Activated CD4-positive, alpha-beta memory T cell treated with anti-CD3 and anti-CD28 coated beads for 36 hours (primary cell): ENCODE measurements at regions not wholly inside any gene's neighbourhood (a gene's known extent, or its start where the extent isn't known, plus 50 kb on each side); places are given as distances from the start of the nearest gene placed in this dataset.

Source experiments
- CTCF ChIA-PET: fragments of 350-600 bp; sonication (Branson Sonifier 250); formaldehyde crosslinking; loops from one replicate; lab custom pipeline; 2021; ENCODE audit warnings: antibody characterized with exemption, inconsistent platforms; lab: Charles Lee
- POLR2A ChIA-PET: fragments of 350-600 bp; sonication (Branson Sonifier 250); formaldehyde crosslinking; loops from one replicate; lab custom pipeline; 2021; ENCODE audit warnings: antibody characterized with exemption; lab: Charles Lee
- DNase-seq: peaks from one replicate; pipeline ENCODE4 v3.0.0-alpha.2; 2020
- H3K27ac Mint-ChIP-seq: one replicate; pipeline ENCODE4 v1.8.0; 2021; ENCODE audit warnings: mixed read lengths
- H3K27me3 Mint-ChIP-seq: one replicate; pipeline ENCODE4 v1.8.0; 2021; ENCODE audit warnings: mixed read lengths
- H3K36me3 Mint-ChIP-seq: one replicate; pipeline ENCODE4 v1.8.0; 2021; ENCODE audit warnings: mixed read lengths
- H3K4me1 Mint-ChIP-seq: one replicate; pipeline ENCODE4 v1.8.0; 2021; ENCODE audit warnings: low read depth, mixed read lengths
- H3K4me3 Mint-ChIP-seq: one replicate; pipeline ENCODE4 v1.8.0; 2021; ENCODE audit warnings: mild to moderate bottlenecking, mixed read lengths
- H3K9me3 Mint-ChIP-seq: one replicate; pipeline ENCODE4 v1.8.0; 2021; ENCODE audit warnings: mixed read lengths
- intact Hi-C: fragments of 100-400 bp; cut with micrococcal nuclease; formaldehyde crosslinking; loops from one replicate; pipeline ENCODE4 v1.15.1; 2023

- CTCF ChIA-PET: no interaction called here
- no peaks in the 10 kb centered on the region for H3K27me3 Mint-ChIP-seq
- intact Hi-C loops: no loop called here
Observed at GRCh38 chr1:222916100-222916499, 101.3 kb downstream of the DISP1 start.

GRCh38 chr1:222918801-222919477, 104.1 kb downstream of the DISP1 start:
- Mint-ChIP-seq H3K36me3 (peaks cover 9% of the 10 kb centered on the region), H3K27me3 (no peaks in the 10 kb centered on the region), H3K4me1 (no peaks in the 10 kb centered on the region), H3K27ac (no peak overlapping the region), H3K9me3 (peaks cover 22% of the 10 kb centered on the region), H3K4me3 (no peak overlapping the region)
- intact Hi-C loops: no loop called here
- ChIA-PET POLR2A (no interaction called here), CTCF (no interaction called here)
- DNase-seq: no peak

More at GRCh38 chr1:222916100-222916499, 101.3 kb downstream of the DISP1 start:
- POLR2A ChIA-PET: no interaction called here
- Mint-ChIP-seq H3K9me3 (peaks cover 22% of the 10 kb centered on the region), H3K36me3 (peaks cover 9% of the 10 kb centered on the region), H3K27ac (no peak overlapping the region), H3K4me3 (no peak overlapping the region), H3K4me1 (no peaks in the 10 kb centered on the region)
- DNase-seq: no peak

GRCh38 chr1:222919478-222919865, 104.6 kb downstream of the DISP1 start:
- Mint-ChIP-seq H3K4me3 (no peak overlapping the region), H3K36me3 (peaks cover 9% of the 10 kb centered on the region), H3K9me3 (peaks cover 22% of the 10 kb centered on the region), H3K27ac (no peak overlapping the region), H3K4me1 (no peaks in the 10 kb centered on the region), H3K27me3 (no peaks in the 10 kb centered on the region)
- ChIA-PET POLR2A (no interaction called here), CTCF (no interaction called here)
- intact Hi-C loops: no loop called here
- DNase-seq: no peak

GRCh38 chr1:222920169-222920568, 105.3 kb downstream of the DISP1 start:
- no peak for DNase-seq
- intact Hi-C loops: no loop called here
- POLR2A ChIA-PET: no interaction called here
- Mint-ChIP-seq H3K36me3 (peaks cover 9% of the 10 kb centered on the region), H3K4me1 (no peaks in the 10 kb centered on the region), H3K27me3 (no peaks in the 10 kb centered on the region), H3K4me3 (no peak overlapping the region), H3K27ac (no peak overlapping the region), H3K9me3 (peaks cover 22% of the 10 kb centered on the region)
- CTCF ChIA-PET: no interaction called here

- Mint-ChIP-seq H3K4me3 (no peak overlapping the region), H3K9me3 (peaks cover 12% of the 10 kb centered on the region), H3K36me3 (peaks cover 8% of the 10 kb centered on the region), H3K4me1 (no peaks in the 10 kb centered on the region), H3K27me3 (no peaks in the 10 kb centered on the region), H3K27ac (no peak overlapping the region)
- ChIA-PET POLR2A (no interaction called here), CTCF (interaction anchor here (0.7 kb wide), 1 partner anchor 154 kb away, joined by 4 read pairs; no protein-coding TSS in a partner anchor)
- no peak for DNase-seq
- intact Hi-C loops: no loop called here
Observed at GRCh38 chr1:222921945-222922344, 107.1 kb downstream of the DISP1 start.

DNA sequence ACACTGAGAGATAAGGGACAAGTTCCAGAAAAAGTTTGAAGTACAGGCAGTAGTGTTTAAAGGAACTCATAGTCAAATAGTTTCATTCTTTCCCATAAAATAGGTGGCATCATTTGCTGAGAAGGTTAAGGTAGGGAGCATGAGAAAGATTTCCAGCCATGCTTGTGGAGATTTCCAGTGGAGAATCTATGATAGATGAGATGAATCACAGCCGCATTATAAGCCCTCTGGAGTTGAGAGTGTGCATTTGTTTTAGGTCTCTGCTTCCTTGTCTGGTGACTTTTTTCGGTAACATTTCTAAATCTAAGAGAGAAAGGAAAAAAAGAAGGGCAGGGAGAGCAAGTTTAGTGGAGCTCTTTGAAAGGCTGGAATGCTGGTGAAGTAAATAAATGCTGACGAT, 108.7 kb downstream of the DISP1 start:
- no peak for DNase-seq
- Mint-ChIP-seq H3K27me3 (no peaks in the 10 kb centered on the region), H3K9me3 (no peaks in the 10 kb centered on the region), H3K27ac (no peak overlapping the region), H3K36me3 (no peaks in the 10 kb centered on the region), H3K4me3 (no peak overlapping the region), H3K4me1 (no peaks in the 10 kb centered on the region)
- intact Hi-C loops: no loop called here
- CTCF ChIA-PET: no interaction called here
- POLR2A ChIA-PET: no interaction called here

DNA sequence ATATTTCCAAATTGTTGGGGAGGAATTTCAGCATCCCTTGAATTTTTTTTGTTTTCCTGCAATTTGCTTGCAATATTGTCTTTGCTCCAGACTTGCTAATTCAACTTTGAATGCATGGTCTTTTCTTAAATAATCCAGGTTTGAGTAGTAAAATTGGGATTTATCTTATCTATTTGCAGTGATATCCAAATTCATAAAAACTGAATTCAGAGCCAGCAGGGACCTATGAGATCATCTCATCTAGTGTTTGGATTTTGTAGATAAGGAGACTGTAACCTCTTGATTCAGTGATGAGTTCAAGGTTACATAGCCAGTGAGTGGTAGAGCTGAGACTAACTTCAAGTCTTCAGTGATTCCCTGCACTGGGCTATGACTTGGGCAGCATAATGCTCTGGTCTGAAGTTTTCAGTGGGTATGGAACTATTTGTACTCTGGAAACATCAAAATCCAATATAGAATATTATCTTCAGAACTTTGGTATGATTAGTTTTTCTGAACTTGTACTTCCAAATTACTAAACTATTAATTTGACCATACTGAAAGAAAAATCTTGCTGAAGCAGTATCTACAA, 109.4 kb downstream of the DISP1 start:
- Mint-ChIP-seq H3K27ac (no peak overlapping the region), H3K27me3 (no peaks in the 10 kb centered on the region)
- no peak for DNase-seq

DNA sequence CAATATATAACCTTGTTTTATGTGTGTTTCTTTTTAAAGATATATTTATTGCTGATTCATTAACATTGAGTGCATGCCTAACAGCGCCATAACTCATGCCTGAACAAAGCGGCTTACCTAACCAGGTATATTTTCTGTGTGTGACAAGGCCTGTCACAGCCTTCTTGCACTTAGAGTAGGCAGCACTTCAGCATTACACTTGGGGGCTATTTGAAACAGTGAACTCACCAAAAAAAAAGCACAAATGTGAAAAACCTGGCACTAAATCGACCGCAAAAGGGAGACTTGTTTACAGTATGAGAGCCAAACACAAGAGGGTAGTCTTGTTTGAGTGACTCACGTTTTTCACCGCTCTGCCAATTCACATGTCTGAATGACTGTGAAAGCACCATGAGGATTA, 111.7 kb downstream of the DISP1 start:
- Mint-ChIP-seq H3K36me3 (no peaks in the 10 kb centered on the region), H3K4me3 (no peak overlapping the region), H3K27me3 (no peaks in the 10 kb centered on the region), H3K9me3 (no peaks in the 10 kb centered on the region), H3K27ac (no peak overlapping the region), H3K4me1 (no peaks in the 10 kb centered on the region)
- ChIA-PET CTCF (no interaction called here), POLR2A (no interaction called here)
- no peak for DNase-seq
- intact Hi-C loops: no loop called here

More for the DNA sequence above, 109.4 kb downstream of the DISP1 start:
- ChIA-PET POLR2A (no interaction called here), CTCF (no interaction called here)
- H3K36me3 Mint-ChIP-seq: no peaks in the 10 kb centered on the region
- H3K9me3 Mint-ChIP-seq: no peaks in the 10 kb centered on the region
- intact Hi-C loops: no loop called here
- H3K4me3 Mint-ChIP-seq: no peak overlapping the region
- H3K4me1 Mint-ChIP-seq: no peaks in the 10 kb centered on the region

GRCh38 chr1:222927031-222927430, 112.2 kb downstream of the DISP1 start:
- ChIA-PET CTCF (no interaction called here), POLR2A (no interaction called here)
- intact Hi-C loops: no loop called here
- Mint-ChIP-seq H3K4me1 (no peaks in the 10 kb centered on the region), H3K9me3 (no peaks in the 10 kb centered on the region), H3K36me3 (no peaks in the 10 kb centered on the region), H3K27me3 (no peaks in the 10 kb centered on the region), H3K4me3 (no peak overlapping the region), H3K27ac (no peak overlapping the region)
- DNase-seq: no peak

DNA sequence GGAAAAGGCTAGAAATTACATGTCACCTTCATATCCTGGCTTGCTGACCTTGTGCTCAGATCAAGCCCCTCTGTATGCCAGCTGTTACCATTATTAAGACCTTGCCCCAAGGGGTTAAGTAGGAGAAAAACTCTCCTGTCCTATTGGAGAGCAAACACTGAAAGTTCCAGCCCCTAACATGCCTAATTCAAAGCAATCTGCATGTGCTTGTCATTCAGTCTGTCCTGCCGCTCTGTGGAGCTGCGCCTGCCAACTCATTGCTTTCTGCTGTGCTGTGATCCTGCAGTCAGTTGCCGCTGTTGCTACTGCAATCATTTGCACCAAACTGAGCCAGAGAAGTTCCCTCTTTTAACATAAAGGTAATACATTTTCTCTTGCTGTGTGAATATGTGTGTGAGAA, 113.4 kb downstream of the DISP1 start:
- Mint-ChIP-seq H3K27me3 (no peaks in the 10 kb centered on the region), H3K27ac (no peak overlapping the region), H3K36me3 (no peaks in the 10 kb centered on the region), H3K4me1 (no peaks in the 10 kb centered on the region), H3K4me3 (no peak overlapping the region), H3K9me3 (no peaks in the 10 kb centered on the region)
- POLR2A ChIA-PET: no interaction called here
- DNase-seq: no peak
- intact Hi-C loops: no loop called here
- CTCF ChIA-PET: no interaction called here

DNA sequence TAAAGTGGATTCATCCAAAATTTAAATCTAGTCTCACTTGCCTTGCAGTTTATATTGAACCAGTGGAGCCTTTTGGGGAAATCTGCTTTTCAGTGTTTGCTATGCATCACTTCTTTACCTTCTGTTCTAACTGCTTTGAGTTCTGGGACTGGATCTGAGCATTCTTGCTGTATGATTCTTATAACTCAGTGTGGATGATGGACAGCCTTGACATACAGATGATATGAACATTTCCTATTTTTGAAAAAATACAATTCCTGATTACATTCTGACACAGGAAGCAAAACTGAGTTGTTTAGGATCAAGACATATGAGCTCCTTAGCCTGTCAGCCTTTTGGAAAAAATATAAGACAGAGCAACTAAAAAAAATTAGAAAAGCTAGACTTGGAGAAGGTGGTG, 115.2 kb downstream of the DISP1 start:
- Mint-ChIP-seq H3K4me1 (no peaks in the 10 kb centered on the region), H3K9me3 (no peaks in the 10 kb centered on the region), H3K36me3 (no peaks in the 10 kb centered on the region), H3K4me3 (no peak overlapping the region), H3K27me3 (no peaks in the 10 kb centered on the region), H3K27ac (no peak overlapping the region)
- no peak for DNase-seq
- CTCF ChIA-PET: no interaction called here
- POLR2A ChIA-PET: no interaction called here
- intact Hi-C loops: no loop called here

DNA sequence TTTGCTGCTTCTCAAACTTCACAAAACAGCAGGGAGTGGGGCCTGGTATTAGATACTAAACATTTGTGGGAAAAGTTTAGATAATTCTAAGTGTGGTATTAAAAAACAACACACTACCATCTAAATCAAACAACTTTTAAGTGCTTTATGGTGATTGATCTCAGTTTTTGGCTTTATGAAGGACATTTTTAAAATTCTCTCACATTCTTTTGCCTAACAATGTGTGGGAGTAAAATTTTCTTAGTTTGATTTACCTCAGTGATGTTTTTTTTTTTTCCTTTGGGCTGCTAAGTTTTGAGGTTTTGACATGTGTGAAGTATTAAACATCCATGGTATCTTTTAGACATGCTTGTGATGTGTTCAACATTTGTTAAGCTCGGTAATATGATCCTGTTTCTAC, 116.2 kb downstream of the DISP1 start:
- H3K27me3 Mint-ChIP-seq: no peaks in the 10 kb centered on the region

GRCh38 chr1:222933273-222933672, 118.4 kb downstream of the DISP1 start:
- intact Hi-C loops: no loop called here
- no peak overlapping the region for H3K4me3 Mint-ChIP-seq
- no peaks in the 10 kb centered on the region for H3K27me3 Mint-ChIP-seq
- CTCF ChIA-PET: no interaction called here
- no peak for DNase-seq
- H3K9me3 Mint-ChIP-seq: no peaks in the 10 kb centered on the region
- H3K36me3 Mint-ChIP-seq: no peaks in the 10 kb centered on the region
- no peaks in the 10 kb centered on the region for H3K4me1 Mint-ChIP-seq
- no peak overlapping the region for H3K27ac Mint-ChIP-seq
- POLR2A ChIA-PET: no interaction called here

More for the DNA sequence above, 116.2 kb downstream of the DISP1 start:
- H3K9me3 Mint-ChIP-seq: no peaks in the 10 kb centered on the region
- no peak for DNase-seq
- no peak overlapping the region for H3K27ac Mint-ChIP-seq
- POLR2A ChIA-PET: no interaction called here
- CTCF ChIA-PET: no interaction called here
- H3K36me3 Mint-ChIP-seq: no peaks in the 10 kb centered on the region
- no peaks in the 10 kb centered on the region for H3K4me1 Mint-ChIP-seq
- no peak overlapping the region for H3K4me3 Mint-ChIP-seq
- intact Hi-C loops: no loop called here
